Glutamatergic neuron (in vitro differentiated cells): ENCODE measurements at regions not wholly inside any gene's neighbourhood (a gene's known extent, or its start where the extent isn't known, plus 50 kb on each side); places are given as distances from the start of the nearest gene placed in this dataset.

Experiments used
- DNase-seq: peaks from one replicate; pipeline ENCODE4 v3.0.0; 2022
- H3K27ac Mint-ChIP-seq: one replicate; pipeline ENCODE4 v1.8.0; 2020; ENCODE audit warnings: mild to moderate bottlenecking, mixed read lengths, inconsistent platforms; ENCODE audit not compliant: unreplicated experiment
- H3K27me3 Mint-ChIP-seq: one replicate; pipeline ENCODE4 v1.8.0; 2020; ENCODE audit warnings: mild to moderate bottlenecking, moderate library complexity, mixed read lengths, inconsistent platforms; ENCODE audit not compliant: unreplicated experiment
- H3K36me3 Mint-ChIP-seq: one replicate; pipeline ENCODE4 v1.8.0; 2020; ENCODE audit warnings: mild to moderate bottlenecking, mixed read lengths, inconsistent platforms; ENCODE audit not compliant: unreplicated experiment
- H3K4me1 Mint-ChIP-seq: one replicate; pipeline ENCODE4 v1.8.0; 2020; ENCODE audit warnings: mild to moderate bottlenecking, low read depth, mixed read lengths, inconsistent platforms; ENCODE audit not compliant: unreplicated experiment
- H3K4me3 Mint-ChIP-seq: one replicate; pipeline ENCODE4 v1.8.0; 2020; ENCODE audit warnings: mild to moderate bottlenecking, mixed read lengths, inconsistent platforms; ENCODE audit not compliant: unreplicated experiment
- H3K9me3 Mint-ChIP-seq: one replicate; pipeline ENCODE4 v1.8.0; 2020; ENCODE audit warnings: mild to moderate bottlenecking, moderate library complexity, mixed read lengths, inconsistent platforms; ENCODE audit not compliant: unreplicated experiment
- TF ChIP-seq, protein P1 (sequence below): fragments of 200-600 bp; sonication (generic); IDR thresholded peaks from one replicate; pipeline ENCODE4 v1.5.0; 2021; ENCODE audit not compliant: partially characterized antibody, unreplicated experiment

DNA sequence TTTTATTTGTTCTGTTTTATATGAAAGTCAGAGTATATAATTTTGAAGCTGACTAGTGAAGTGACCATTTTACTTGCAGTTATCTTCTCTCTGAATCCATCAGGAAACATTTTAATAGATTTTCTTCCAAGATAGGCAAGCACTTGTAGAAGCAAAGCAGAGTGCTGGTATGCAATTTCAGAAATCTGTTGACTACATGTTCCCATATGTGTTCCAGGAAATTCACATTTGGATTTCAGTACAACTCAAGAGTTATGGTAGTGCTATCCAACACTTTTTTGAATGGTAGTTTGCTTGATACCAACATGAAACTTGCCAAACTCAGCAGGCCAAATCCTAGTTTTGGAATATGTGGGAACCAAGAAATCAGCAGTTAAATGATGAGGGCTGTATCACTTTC is 94.0 kb downstream of the CENPW start:
- H3K9me3 Mint-ChIP-seq: no peaks in the 10 kb centered on the region
- no peak overlapping the region for H3K4me3 Mint-ChIP-seq
- no peaks in the 10 kb centered on the region for H3K27me3 Mint-ChIP-seq
- H3K27ac Mint-ChIP-seq: no peak overlapping the region
- DNase-seq: no peak
- no peaks in the 10 kb centered on the region for H3K4me1 Mint-ChIP-seq
- no peaks in the 10 kb centered on the region for H3K36me3 Mint-ChIP-seq
- TF ChIP-seq, protein P1, sequence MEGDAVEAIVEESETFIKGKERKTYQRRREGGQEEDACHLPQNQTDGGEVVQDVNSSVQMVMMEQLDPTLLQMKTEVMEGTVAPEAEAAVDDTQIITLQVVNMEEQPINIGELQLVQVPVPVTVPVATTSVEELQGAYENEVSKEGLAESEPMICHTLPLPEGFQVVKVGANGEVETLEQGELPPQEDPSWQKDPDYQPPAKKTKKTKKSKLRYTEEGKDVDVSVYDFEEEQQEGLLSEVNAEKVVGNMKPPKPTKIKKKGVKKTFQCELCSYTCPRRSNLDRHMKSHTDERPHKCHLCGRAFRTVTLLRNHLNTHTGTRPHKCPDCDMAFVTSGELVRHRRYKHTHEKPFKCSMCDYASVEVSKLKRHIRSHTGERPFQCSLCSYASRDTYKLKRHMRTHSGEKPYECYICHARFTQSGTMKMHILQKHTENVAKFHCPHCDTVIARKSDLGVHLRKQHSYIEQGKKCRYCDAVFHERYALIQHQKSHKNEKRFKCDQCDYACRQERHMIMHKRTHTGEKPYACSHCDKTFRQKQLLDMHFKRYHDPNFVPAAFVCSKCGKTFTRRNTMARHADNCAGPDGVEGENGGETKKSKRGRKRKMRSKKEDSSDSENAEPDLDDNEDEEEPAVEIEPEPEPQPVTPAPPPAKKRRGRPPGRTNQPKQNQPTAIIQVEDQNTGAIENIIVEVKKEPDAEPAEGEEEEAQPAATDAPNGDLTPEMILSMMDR: no peak

GRCh38 chr6:126437205-126437604 is 97.3 kb downstream of the CENPW start:
- TF ChIP-seq, protein P1: no peak
- H3K4me1 Mint-ChIP-seq: no peaks in the 10 kb centered on the region
- no peaks in the 10 kb centered on the region for H3K9me3 Mint-ChIP-seq
- no peak overlapping the region for H3K4me3 Mint-ChIP-seq
- no peak overlapping the region for H3K27ac Mint-ChIP-seq
- no peak for DNase-seq
- H3K36me3 Mint-ChIP-seq: no peaks in the 10 kb centered on the region
- H3K27me3 Mint-ChIP-seq: no peaks in the 10 kb centered on the region

DNA sequence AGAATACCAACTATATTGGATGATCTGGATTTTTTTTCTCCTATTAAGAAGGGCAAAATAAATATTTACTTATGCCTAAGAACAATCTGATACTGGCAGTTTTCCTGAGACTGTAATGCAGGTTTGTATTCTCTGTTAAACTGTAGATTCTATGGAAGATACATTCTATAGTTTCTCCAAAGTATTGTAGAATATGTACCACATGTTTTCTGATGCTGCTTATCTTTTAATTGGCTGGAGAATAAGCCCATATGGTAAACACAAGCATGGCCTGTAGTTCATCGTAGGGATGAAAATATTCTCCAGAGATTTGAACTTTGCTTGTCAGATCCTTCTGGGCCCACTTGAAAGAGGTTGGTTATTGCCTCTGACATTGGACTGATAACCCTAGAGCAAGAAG is 99.1 kb downstream of the CENPW start:
- no peak for DNase-seq
- Mint-ChIP-seq H3K4me1 (no peaks in the 10 kb centered on the region), H3K36me3 (no peaks in the 10 kb centered on the region), H3K9me3 (no peaks in the 10 kb centered on the region), H3K27me3 (no peaks in the 10 kb centered on the region), H3K4me3 (no peak overlapping the region), H3K27ac (no peak overlapping the region)
- TF ChIP-seq, protein P1: no peak

DNA sequence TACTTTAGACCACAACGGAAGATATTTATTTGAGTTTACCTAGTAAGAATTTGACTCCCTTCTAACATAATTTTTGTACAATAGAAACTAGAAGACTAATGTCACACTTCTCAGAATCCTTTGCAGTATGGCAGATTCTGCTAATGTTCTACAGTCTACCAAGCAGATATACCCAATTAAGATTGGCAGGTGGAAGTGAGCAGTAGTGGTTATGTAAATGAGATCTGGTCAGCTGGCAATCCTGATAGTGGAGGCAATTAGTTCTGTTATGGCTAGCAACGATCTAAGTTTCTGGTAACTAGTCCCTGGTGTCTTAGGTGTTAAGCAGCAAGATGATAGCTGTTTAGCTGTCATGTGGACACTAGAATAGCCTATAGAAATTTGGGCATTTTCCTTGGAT is 101.0 kb downstream of the CENPW start:
- Mint-ChIP-seq H3K4me3 (no peak overlapping the region), H3K4me1 (no peaks in the 10 kb centered on the region), H3K9me3 (no peaks in the 10 kb centered on the region), H3K36me3 (no peaks in the 10 kb centered on the region), H3K27me3 (no peaks in the 10 kb centered on the region), H3K27ac (no peak overlapping the region)
- no peak for DNase-seq
- TF ChIP-seq, protein P1: no peak

DNA sequence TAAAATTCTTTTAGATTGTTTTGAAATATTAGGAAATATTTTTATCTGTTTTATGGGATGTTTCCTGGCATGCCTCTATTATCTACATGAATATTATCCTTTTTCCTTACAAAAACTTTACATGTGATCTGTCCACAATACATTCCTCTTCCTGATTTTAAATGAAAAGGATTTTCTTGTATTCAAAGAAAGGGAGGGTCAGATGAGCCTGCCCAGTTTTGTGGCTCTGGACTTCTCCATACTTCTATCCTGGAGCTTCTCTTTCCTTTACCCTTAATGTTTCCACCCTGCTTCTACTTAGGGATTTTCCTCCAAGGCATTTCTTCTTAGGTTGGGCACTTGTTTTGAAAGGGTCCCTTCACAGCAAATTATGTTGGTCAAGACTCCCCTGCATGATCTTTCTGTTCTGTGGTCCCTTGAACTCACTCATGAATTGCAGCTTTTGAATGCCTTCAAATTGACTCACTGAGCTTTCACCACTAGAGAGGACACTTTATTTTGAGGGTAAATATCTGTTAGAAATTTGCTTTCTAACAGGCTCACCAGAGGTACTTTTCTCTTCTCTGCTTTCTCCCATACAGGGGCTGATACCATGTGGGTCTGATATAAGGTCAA is 104.9 kb downstream of the CENPW start:
- H3K4me1 Mint-ChIP-seq: no peaks in the 10 kb centered on the region
- TF ChIP-seq, protein P1: no peak
- no peak for DNase-seq
- no peak overlapping the region for H3K27ac Mint-ChIP-seq
- H3K36me3 Mint-ChIP-seq: no peaks in the 10 kb centered on the region
- no peaks in the 10 kb centered on the region for H3K9me3 Mint-ChIP-seq
- H3K4me3 Mint-ChIP-seq: no peak overlapping the region
- no peaks in the 10 kb centered on the region for H3K27me3 Mint-ChIP-seq
